GM18868 (cell line): ENCODE measurements at regions not wholly inside any gene's neighbourhood (a gene's known extent, or its start where the extent isn't known, plus 50 kb on each side); places are given as distances from the start of the nearest gene placed in this dataset.
"Not testable (repeated sequence)": the region's sequence is repeated elsewhere in the genome, so short reads cannot be mapped to it uniquely, and the experiment has no call there.

ENCODE experiments used
- ATAC-seq: cut with Tn5 transposase; IDR thresholded peaks from one replicate; pipeline ENCODE4 v1.9.1; 2021; ENCODE audit warnings: mild to moderate bottlenecking, moderate library complexity; ENCODE audit not compliant: unreplicated experiment

DNA sequence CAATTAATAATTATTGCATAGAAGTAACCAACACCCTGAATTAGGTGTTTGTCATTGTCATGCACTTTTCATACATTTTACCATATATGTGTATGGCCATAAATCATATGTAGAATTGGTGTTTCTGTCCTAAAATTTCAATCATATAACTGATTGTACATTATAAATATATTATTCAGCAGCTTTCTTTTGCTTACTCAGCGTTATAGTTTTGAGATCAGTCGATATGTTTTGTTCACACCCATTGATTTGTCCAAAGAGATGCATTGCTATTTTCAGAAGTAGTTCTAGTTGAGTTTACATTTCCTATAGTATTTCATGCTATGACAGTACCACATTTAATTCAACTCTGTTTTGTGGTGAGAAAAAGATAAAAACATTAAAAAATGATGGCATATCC is 50.5 kb upstream of the PARP4 start:
- ATAC-seq, result no peak

DNA sequence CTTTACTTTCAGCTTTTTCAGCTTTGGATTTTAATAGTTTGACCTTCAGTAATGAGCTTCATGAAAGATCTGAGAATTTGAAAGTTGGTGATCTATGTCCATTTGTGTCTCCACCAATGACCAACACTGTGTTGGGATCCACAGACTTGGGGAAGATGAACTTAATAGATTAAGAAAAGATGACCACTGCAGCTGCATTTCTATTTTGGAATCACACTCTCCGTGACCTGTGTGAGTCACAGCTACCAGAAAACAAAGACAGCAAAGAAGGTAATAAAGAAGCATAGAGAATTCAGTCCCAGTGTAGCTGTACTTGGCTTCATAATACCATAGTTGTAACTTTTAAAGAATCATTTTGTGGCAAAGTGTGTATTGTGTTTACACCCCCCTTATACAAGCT is 51.4 kb upstream of the PARP4 start:
- peak; percentile 50 for ATAC-seq

GRCh38 chr13:24564881-24565280 is 52.3 kb upstream of the PARP4 start:
- ATAC-seq, result peak; percentile 73

DNA sequence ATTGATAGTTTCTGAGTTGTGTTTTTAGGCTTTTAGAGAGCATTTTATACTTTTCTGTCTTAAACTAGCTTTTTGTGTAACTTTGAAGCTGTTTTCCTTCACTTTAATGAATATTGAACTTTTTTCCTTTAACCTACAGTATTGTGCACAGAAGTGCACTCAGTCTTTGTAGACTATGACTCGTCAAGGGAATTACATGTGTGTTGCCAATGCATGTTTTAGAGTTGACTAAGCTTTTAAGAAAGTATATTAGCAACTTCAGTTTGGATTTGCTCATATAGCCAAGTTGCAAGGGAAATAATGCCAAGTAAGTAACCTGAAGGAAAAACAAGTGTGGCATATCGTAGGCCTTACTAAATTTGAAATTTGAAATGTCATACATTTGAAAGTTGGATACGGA is 55.0 kb upstream of the PARP4 start:
- not testable (repeated sequence) for ATAC-seq

GRCh38 chr13:24574847-24575246 is 62.3 kb upstream of the PARP4 start:
- ATAC-seq, result no peak

DNA sequence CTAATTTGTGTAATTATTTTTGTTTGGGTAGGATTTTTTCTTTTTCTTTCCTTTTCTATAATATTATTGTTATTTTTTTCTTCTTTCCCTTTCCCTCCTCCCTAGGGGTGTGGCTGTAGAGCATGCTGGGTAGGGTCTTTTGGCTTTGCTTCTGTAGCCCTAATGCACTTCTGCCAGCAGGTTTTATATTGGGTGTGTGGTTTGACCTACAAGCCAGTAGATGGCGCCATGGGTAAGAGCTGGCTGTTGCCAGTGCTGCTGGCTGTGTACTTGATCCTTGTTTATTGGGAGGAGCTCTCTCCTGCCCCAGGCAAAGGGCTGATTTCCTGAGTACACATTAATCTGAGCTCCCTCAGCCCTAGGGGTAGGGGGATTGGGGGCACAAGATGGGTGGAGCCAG is 67.7 kb upstream of the PARP4 start:
- ATAC-seq, result not testable (repeated sequence)

DNA sequence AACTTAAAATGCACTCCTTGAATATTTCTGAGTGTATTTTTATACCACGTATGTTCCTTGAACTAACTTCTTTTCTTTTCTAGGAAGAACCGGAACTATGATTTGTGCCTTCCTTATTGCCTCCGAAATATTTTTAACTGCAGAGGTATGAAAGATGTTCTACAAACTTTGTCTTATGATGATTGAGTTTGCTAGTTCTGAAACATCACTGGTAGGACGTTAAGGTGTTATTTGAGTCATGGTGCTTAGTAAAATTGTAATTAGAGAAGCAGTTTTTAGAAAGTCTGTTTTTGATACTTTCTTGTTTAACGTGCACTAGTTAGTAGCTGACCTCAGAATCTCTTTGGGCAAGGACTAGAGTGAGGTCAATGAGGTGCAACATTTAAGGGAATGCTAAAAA is 69.0 kb upstream of the PARP4 start:
- ATAC-seq, result not testable (repeated sequence)

DNA sequence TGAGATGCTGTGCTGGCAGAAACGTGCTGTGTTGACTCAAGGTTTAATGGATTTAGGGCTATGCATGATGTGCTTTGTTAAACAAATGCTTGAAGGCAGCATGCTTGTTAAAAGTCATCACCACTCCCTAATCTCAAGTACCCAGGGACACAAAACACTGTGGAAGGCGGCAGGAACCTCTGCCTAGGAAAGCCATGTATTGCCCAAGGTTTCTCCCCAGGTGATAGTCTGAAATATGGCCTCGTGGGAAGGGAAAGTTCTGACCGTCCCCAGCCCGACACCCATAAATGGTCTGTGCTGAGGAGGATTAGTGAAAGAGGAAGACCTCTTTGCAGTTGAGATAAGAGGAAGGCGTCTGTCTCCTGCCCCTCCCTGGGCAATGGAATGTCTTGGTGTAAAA is 79.1 kb upstream of the PARP4 start:
- not testable (repeated sequence) for ATAC-seq

GRCh38 chr13:24597906-24598670 is 82.1 kb upstream of the ATP12A start:
- ATAC-seq, result peak; percentile 52

DNA sequence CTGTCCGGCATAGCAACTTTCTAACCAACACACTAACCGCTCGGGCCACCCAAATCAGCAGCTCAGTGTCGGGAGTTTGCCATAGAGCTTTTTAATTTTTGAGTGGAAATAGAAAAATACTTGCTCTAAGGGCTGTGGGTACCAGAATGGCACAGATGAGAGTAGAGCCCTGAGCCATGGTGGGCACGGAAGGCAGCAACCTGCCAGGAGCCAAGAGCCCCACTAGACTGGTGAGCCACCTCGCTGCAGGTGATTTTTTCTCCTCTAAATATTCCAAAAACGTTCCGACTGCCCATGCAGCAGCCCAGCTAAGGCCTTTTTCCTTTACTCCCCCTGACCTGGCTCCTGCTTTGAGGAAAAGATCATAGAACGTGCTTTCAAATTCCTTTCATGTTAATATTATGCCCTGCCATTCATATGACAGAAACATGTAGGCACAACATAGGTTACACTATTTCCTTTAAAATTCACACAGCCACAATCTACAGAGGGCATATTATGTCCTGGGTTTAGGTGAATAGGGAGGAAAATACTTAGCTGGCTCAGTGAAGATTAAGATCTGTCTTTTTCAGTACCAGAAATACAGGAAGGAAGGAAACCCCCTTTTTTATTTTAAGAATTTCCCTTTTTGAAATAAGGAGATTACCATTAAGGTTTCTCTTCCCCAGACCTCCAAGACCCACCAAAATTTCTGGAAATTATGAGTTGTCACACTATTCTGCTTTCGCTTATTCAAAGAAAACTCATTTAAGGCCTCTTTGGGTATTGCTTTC is 81.0 kb upstream of the ATP12A start:
- not testable (repeated sequence) for ATAC-seq

- peak; percentile 42 for ATAC-seq
Observed at GRCh38 chr13:24605923-24606372, 74.3 kb upstream of the ATP12A start.

DNA sequence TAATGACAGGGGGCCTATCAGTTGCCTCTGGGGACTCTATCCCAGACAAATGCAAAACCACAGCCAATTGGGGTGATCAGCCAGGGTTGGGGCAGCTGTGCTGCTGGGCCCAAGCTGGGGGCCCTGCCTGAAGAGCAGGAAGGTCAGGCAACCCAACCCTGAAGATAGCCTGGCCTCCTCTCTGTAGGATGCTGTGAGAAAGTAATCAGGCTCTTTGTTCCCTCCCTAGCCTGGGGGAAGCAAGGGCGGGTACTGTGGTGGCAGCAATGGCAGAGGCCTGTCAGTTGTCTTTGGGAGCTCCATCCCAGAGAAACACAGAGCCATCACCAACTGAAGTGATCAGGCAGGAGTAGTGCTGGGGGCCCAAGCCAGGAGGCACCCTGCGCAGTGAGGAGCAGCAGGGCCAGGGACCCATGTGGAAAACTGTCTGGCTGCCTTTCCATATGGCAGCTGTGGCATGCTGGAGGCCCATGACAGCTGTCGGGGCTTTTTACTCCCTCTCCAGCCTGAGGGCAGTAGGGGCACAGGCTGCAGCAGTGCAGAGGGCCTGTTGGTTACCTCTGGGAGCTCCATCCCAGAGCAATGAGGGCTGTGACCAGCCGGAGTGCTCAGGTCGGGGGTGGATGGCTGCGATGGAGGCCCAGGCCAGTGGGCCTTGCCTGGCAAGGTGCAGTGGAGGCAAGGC is 73.6 kb upstream of the ATP12A start:
- no peak for ATAC-seq

DNA sequence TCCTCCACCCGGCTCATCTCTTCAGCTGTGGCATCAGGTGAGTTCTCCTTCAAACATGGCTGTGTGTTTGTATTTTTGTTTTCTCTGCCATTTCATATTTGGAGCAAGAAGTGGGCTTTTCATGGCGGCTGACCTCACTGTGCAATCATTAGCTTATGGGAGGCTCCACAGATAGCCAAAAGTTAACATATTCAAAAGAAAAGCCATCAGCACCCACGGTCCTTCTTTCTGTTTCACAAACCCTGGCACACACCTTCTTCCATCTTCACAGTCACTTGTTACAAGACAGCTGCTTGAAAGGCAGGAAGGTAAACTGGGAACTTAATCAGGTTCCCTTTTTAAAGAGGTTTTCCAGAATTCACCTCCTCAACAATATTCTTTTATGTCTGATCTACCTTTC is 69.3 kb upstream of the ATP12A start:
- ATAC-seq, result no peak

- ATAC-seq, result no peak
Observed at GRCh38 chr13:24612726-24613125, 67.5 kb upstream of the ATP12A start.

- ATAC-seq, result no peak
Observed at GRCh38 chr13:24613128-24613527, 67.1 kb upstream of the ATP12A start.

DNA sequence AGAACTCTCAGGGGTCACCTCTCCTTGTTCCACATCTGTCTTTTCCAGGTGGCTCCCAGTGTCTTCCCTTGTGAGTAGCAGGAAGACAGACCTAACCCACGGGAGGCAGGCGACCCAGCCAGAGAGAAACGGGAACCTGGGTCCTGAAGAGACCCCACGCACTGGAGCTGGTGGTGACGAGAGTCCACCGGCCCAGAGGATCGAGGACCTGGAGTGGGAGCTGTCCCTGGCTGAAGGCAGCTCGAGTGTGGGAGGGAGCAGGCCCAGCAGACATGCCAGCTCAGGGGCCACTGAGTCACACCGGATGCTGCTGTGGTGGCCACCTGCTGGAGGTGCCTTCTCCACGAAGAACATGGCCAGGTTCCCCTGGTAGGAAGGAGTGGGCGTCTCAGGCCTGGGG is 66.5 kb upstream of the ATP12A start:
- no peak for ATAC-seq

DNA sequence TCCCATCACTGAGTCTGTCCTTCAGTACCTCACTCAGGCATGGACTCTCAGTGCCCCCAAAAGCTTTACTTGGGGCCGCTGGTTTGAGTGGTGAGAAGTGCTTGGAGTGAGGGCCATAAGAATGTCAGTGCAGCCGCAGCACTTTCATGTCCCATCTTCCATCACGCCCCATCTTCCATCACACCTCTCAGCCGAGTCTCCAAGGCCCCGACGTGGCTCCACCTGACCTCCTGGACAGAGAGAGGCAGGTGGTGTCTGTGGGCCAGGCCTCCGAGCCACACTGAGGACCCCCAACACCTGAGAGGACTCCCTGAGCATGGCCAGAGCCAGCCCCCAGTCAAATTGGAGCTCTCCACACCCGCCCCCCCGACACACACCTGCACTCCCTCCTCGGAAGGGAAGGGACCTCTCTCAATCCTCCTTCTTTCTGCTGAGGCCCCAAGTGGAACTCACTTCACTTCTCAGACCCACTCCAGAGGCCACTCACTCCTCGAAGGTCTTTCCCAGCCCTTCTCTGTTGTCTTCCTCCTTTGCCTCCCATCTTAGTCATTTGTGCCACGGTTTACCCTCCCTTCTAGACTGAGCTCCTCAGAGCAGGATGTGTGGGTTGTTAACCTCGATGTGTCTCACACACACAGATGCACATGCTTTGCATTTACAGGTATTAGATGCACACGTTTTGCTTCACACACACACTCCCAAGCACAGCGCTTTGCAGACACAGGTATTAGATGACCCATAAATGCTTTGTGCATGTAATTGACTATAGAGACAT is 65.7 kb upstream of the ATP12A start:
- no peak for ATAC-seq

DNA sequence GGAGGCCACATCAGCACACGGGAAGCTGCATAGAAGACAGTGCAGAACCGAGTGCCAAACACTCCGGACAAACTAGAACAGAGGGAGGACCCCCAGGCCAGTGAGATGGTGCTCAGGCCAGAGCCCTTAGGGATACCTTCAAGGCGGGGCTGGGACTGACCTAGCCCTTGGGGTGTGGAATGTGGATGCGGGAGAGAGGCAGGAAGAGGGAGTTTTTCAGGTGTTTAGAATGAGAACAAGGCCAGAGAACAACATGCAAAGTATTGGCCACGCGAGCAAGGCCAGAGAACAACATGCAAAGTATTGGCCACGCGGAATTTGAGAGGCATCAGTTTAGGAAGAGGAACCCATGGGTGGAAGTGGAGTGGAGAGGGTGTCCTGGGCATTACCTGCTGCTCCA is 65.1 kb upstream of the ATP12A start:
- ATAC-seq, result no peak

GRCh38 chr13:24615911-24616472 is 64.2 kb upstream of the ATP12A start:
- ATAC-seq, result no peak

DNA sequence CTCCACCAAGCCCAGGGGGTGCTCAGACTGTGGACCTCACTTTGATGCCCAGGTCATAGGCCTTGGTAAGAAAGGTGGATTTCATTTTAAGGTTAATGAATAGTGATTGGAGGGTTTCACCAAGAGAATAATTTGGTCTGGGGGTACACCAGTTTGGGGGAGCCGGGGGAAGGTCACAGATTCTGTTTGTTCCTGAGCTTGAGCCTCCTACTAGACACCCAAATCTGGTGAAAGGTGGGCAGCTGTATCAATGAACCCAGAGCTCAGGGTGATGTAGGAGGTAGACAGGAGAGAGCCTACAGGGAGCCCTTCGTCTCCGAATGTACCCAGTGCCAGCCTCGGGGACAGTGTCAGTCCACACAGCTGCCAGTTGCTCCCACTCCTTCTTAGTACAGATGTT is 63.7 kb upstream of the ATP12A start:
- ATAC-seq, result no peak
